ENCODE measurements at regions not wholly inside any gene's neighbourhood (a gene's known extent, or its start where the extent isn't known, plus 50 kb on each side); places are given as distances from the start of the nearest gene placed in this dataset.

DNA sequence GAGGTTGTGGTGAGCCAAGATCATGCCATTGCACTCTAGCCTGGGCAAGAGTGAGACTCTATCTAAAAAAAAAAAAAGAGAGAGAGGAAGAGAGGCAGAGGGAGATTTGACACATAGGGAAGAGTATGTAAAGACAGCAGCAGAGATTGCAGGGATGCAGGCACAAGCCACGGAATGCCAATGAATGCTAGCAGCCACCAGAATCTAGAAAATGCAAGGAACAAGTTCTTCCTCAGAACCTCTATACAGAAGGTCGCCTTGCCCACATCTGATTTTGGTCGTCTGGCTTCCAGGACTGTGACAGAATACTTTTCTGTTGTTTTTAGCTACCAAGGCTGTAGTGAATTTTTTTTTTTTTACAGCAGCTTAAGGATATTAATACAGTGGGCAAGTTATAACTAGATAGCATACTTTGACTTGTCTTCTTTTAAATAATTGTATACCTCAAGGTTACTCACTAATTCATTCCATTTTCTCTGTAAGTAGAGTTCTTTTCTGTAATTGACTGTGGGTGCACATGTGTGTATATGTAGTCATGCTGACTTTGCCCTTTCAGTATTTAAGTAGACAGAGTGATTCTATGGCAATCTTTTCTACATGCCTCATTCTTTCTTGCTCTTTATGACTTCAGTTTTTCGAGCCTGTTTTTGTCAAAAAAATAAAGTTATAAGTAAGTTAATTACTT, 402.2 kb downstream of the GJA1 start:
- TF ChIP-seq EP300 (IDR thresholded peaks at IDR 0.05) (no peak), POLR2A (IDR thresholded peaks at IDR 0.05) (no peak)
- TF ChIP-seq, protein P1, sequence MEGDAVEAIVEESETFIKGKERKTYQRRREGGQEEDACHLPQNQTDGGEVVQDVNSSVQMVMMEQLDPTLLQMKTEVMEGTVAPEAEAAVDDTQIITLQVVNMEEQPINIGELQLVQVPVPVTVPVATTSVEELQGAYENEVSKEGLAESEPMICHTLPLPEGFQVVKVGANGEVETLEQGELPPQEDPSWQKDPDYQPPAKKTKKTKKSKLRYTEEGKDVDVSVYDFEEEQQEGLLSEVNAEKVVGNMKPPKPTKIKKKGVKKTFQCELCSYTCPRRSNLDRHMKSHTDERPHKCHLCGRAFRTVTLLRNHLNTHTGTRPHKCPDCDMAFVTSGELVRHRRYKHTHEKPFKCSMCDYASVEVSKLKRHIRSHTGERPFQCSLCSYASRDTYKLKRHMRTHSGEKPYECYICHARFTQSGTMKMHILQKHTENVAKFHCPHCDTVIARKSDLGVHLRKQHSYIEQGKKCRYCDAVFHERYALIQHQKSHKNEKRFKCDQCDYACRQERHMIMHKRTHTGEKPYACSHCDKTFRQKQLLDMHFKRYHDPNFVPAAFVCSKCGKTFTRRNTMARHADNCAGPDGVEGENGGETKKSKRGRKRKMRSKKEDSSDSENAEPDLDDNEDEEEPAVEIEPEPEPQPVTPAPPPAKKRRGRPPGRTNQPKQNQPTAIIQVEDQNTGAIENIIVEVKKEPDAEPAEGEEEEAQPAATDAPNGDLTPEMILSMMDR (IDR thresholded peaks at IDR 0.05) = no peak
- Histone ChIP-seq H3K36me3 (no peaks in the 10 kb centered on the region), H3K9me3 (no peaks in the 10 kb centered on the region), H3K4me1 (ENCODE audit: insufficient read depth) (no peaks in the 10 kb centered on the region), H3K27me3 (no peaks in the 10 kb centered on the region), H3K4me3 (no peak overlapping the region), H3K27ac (no peak overlapping the region)
- DNase-seq = no peak
- WGBS, 3 donors = 80 to 83% (median 83%) methylated on average over 4 of the region's 4 CpGs
- intact Hi-C loops (cut with DNase I) = no loop called here

DNA sequence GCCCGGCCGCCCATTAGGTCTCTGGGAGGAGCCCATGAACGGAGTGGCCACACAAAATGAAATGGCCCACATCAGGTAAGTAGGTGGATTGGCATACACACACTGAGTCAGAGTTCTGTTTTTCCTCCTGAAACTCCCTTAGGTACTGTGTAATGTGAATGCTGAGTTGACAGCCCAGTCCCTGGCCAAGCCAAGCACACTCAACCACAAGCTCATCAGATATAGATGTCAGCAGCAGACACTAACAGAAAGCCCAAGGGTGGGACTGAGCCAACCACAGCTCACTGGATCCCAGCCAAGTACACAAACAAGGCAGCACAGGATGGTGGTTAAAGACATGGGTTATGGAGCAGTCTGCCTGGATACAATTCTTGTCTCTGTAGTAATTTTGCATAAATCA, 403.4 kb downstream of the GJA1 start:
- 90 to 97% (median 92%) methylated on average over 3 of the region's 3 CpGs for WGBS, 3 donors
- Histone ChIP-seq H3K4me1 (ENCODE audit: insufficient read depth) (no peaks in the 10 kb centered on the region), H3K9me3 (no peaks in the 10 kb centered on the region), H3K27ac (no peak overlapping the region), H3K27me3 (no peaks in the 10 kb centered on the region), H3K4me3 (no peak overlapping the region), H3K36me3 (no peaks in the 10 kb centered on the region)
- TF ChIP-seq EP300 (IDR thresholded peaks at IDR 0.05) (no peak), POLR2A (IDR thresholded peaks at IDR 0.05) (no peak)
- TF ChIP-seq, protein P1 (IDR thresholded peaks at IDR 0.05) = no peak
- DNase-seq = no peak
- intact Hi-C loops (cut with DNase I) = no loop called here

DNA sequence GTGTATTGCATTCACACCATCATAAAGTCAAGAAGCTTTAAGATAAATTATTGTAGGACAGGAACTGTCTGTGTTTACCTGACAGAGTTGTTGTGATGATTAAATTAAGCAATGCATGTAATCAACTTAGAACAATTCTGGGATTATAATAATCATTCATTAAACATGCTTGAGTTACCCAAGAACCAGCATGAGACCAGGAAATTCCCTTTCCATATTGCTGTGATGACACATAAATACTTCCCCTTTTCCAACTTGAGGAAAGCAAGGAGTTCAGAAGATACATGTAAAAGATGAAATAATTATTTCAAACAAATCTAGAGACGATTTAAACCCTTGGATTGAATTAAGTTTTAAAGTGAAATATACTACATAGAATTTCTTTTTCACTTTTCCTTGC, 404.4 kb downstream of the GJA1 start:
- Histone ChIP-seq H3K4me3 (no peak overlapping the region), H3K27me3 (no peaks in the 10 kb centered on the region), H3K4me1 (ENCODE audit: insufficient read depth) (no peaks in the 10 kb centered on the region), H3K27ac (no peak overlapping the region), H3K9me3 (no peaks in the 10 kb centered on the region), H3K36me3 (no peaks in the 10 kb centered on the region)
- no peak for DNase-seq
- TF ChIP-seq EP300 (IDR thresholded peaks at IDR 0.05) = no peak
- no peak for TF ChIP-seq POLR2A (IDR thresholded peaks at IDR 0.05)
- TF ChIP-seq, protein P1 (IDR thresholded peaks at IDR 0.05) = no peak
- 65 to 76% (median 69%) methylated on average over 1 of the region's 1 CpG for WGBS, 3 donors
- intact Hi-C loops (cut with DNase I) = loop anchor here in 2 of 4 donors (5.0 to 10.0 kb wide), 2 partner anchors 413 to 415 kb away; no protein-coding TSS in a partner anchor

DNA sequence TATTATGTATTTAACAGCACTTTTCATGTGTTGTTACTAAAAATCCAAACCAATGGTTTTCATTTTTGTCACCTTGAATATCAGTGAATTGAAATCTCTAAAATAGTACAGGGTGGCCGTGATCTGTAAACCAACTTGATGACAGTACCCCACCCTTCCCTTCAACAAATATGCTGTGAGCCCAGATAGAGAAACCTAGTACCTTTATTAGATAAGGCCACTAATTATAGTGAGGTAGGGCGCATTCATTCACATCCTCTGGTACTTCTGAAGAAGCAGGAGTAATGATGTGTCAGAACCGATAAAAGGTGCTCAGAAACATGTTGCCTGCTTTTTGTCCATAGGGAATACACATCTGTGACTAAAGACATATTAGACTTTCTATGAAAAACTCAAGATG, 409.5 kb downstream of the GJA1 start:
- intact Hi-C loops (cut with DNase I) = loop anchor here in 2 of 4 donors (5.0 to 10.0 kb wide), 2 partner anchors 418 to 420 kb away; no protein-coding TSS in a partner anchor

More for the DNA sequence above, 409.5 kb downstream of the GJA1 start:
- no peaks in the 10 kb centered on the region for H3K27me3 ChIP-seq
- DNase-seq = no peak
- H3K36me3 ChIP-seq = no peaks in the 10 kb centered on the region
- H3K27ac ChIP-seq = no peak overlapping the region
- H3K9me3 ChIP-seq = no peaks in the 10 kb centered on the region
- 93 to 97% (median 96%) methylated on average over 3 of the region's 3 CpGs for WGBS, 3 donors
- H3K4me3 ChIP-seq = no peak overlapping the region
- no peaks in the 10 kb centered on the region for H3K4me1 ChIP-seq (ENCODE audit: insufficient read depth)
- TF ChIP-seq, protein P1 (IDR thresholded peaks at IDR 0.05) = no peak
- TF ChIP-seq EP300 (IDR thresholded peaks at IDR 0.05) (no peak), POLR2A (IDR thresholded peaks at IDR 0.05) (no peak)

Data from ovary (tissue), 7 donors.